ENCODE measurements at regions not wholly inside any gene's neighbourhood (a gene's known extent, or its start where the extent isn't known, plus 50 kb on each side); places are given as distances from the start of the nearest gene placed in this dataset.

- Histone ChIP-seq H3K27me3 (ENCODE audit: control insufficient read depth in 2 of 2, insufficient read depth in 2 of 2, low read length in 2 of 2) (no peaks in the 10 kb centered on the region), H3K9ac (ENCODE audit: insufficient read depth in 1 of 2, low read depth in 2 of 2, low read length in 2 of 2) (no peak overlapping the region), H3K4me2 (ENCODE audit: insufficient read depth, low read length) (no peak overlapping the region), H3K27ac (ENCODE audit: extremely low read depth, low read depth, low read length) (no peak overlapping the region), H3K4me3 (no peak overlapping the region), H3K4me1 (replicated peaks in 1 of 2; ENCODE audit: control insufficient read depth in 2 of 2, insufficient read depth in 2 of 2, low read length in 2 of 2) (no peaks in the 10 kb centered on the region), H3K79me2 (ENCODE audit: control insufficient read depth, insufficient read depth, low read length) (no peaks in the 10 kb centered on the region), H3K9me1 (ENCODE audit: control insufficient read depth, insufficient read depth, low read length) (no peaks in the 10 kb centered on the region), H3K9me3 (replicated peaks; ENCODE audit: control insufficient read depth, insufficient read depth, low read depth, low read length) (no peaks in the 10 kb centered on the region), H3K36me3 (ENCODE audit: control insufficient read depth, insufficient read depth, low read length) (no peaks in the 10 kb centered on the region), H2AFZ (ENCODE audit: low read depth, low read length) (no peak overlapping the region), H4K20me1 (replicated peaks; ENCODE audit: control insufficient read depth, insufficient read depth, low read length) (no peaks in the 10 kb centered on the region)
- ChIA-PET CTCF (ENCODE audit: low intra/inter-chr PET ratio) (no interaction called here), POLR2A (no interaction called here)
- in situ Hi-C loops (cut with MboI) (no loop called here), intact Hi-C loops (cut with micrococcal nuclease) (no loop called here)
- no peak for DNase-seq (ENCODE audit: extremely low read depth in 1 of 4, low spot score in 3 of 4)
- no peak for FAIRE-seq
- no peak for ATAC-seq
- no TSS peak for BruUV-seq (replicated peaks)
- TF ChIP-seq IRF9 (tag; IDR thresholded peaks at IDR 0.05) = no peak
- TF ChIP-seq ZNF77 (CRISPR knock-in tag; IDR thresholded peaks at IDR 0.05) = no peak
- TF ChIP-seq MCM3 (IDR thresholded peaks at IDR 0.05) = no peak
- TF ChIP-seq, protein P1, sequence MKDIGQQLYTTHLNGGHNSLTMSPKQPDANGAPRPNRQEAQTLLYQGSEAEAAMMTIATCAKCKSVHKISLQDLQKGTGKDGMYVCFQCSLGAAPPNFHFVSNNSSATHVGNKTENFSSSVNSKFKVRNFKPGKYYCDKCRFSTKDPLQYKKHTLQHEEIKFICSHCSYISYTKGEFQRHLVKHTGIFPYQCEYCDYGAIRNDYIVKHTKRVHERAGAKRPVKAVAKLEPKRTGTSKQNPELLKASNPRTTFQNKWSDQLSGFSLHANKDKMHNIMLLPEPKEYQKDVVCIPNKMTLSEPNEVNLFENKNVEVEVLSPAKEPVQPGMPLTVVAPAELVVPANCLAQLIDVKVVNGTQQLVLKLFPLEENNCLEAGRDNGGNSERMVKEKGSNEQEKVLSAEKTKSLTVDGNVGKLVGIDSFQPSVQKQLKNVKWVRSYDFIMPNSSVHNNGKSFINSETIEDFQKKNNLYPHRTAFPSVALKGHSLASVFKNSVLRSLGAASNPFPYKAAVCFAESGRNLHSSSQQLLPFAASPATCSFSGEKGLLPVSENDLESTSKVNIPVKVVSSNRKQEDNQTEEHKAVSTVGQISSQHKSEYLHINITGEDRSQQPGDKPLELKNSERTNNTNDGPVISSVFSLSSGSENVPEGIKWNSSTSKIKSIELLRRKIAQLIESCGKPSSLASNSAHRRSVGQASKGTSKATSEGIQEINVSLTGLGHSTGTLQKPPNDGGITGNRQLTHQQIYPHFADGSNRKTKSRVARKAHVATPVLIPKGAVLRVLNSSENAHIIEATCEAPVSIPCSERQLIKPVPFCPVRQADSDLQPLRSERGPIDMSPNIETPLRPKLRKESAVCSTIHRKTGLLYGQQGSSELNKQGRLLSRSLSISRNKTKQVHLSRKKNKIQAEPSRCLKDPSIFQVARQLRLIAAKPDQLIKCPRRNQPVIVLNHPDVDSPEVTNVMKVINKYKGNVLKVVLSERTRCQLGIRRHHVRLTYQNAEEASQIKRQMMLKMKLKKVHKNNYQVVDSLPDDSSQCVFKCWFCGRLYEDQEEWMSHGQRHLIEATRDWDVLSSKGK (CRISPR knock-in tag; IDR thresholded peaks at IDR 0.05) = no peak
- TF ChIP-seq HMGN3 (IDR thresholded peaks at IDR 0.05; ENCODE audit: borderline replicate concordance, extremely low read depth, insufficient read length, low read depth, low read length) = no peak
- TF ChIP-seq SOX6 (IDR thresholded peaks at IDR 0.05) = no peak
- TF ChIP-seq, protein P2, sequence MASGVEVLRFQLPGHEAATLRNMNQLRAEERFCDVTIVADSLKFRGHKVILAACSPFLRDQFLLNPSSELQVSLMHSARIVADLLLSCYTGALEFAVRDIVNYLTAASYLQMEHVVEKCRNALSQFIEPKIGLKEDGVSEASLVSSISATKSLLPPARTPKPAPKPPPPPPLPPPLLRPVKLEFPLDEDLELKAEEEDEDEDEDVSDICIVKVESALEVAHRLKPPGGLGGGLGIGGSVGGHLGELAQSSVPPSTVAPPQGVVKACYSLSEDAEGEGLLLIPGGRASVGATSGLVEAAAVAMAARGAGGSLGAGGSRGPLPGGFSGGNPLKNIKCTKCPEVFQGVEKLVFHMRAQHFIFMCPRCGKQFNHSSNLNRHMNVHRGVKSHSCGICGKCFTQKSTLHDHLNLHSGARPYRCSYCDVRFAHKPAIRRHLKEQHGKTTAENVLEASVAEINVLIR (CRISPR knock-in tag; IDR thresholded peaks at IDR 0.05) = no peak
- TF ChIP-seq, protein P3, sequence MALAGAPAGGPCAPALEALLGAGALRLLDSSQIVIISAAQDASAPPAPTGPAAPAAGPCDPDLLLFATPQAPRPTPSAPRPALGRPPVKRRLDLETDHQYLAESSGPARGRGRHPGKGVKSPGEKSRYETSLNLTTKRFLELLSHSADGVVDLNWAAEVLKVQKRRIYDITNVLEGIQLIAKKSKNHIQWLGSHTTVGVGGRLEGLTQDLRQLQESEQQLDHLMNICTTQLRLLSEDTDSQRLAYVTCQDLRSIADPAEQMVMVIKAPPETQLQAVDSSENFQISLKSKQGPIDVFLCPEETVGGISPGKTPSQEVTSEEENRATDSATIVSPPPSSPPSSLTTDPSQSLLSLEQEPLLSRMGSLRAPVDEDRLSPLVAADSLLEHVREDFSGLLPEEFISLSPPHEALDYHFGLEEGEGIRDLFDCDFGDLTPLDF (CRISPR knock-in tag; IDR thresholded peaks at IDR 0.05) = no peak
- no peak for TF ChIP-seq FOXA1 (IDR thresholded peaks at IDR 0.05; ENCODE audit: borderline replicate concordance)
- no peak for TF ChIP-seq NR1H2 (CRISPR knock-in tag; IDR thresholded peaks at IDR 0.05)
- WGBS (ENCODE audit: insufficient coverage, low coverage, missing lambda C conversion rate) = 0% methylated on average over 2 of the region's 2 CpGs
Measured at GRCh38 chr6:103798166-103798565, 1061.6 kb downstream of the HACE1 start.
